WTC11 (cell line): ENCODE measurements at regions not wholly inside any gene's neighbourhood (a gene's known extent, or its start where the extent isn't known, plus 50 kb on each side); places are given as distances from the start of the nearest gene placed in this dataset.
A peak's percentile ranks its signal among the peaks of the same experiment; 100 is the strongest.

Source experiments
- ATF1 ChIP-seq: sonication (generic); formaldehyde crosslinking; IDR thresholded peaks from 2 replicates; pipeline ENCODE4 v1.8.1; 2023; ENCODE audit warnings: mild to moderate bottlenecking, moderate library complexity, missing genetic modification reagents
- ATF3 ChIP-seq: sonication (generic); formaldehyde crosslinking; conservative IDR thresholded peaks from 2 replicates; pipeline ENCODE4 v1.8.1; 2022; ENCODE audit warnings: mild to moderate bottlenecking, missing genetic modification reagents
- CREM ChIP-seq: sonication (generic); formaldehyde crosslinking; IDR thresholded peaks from 2 replicates; pipeline ENCODE4 v1.8.1; 2022; ENCODE audit warnings: mild to moderate bottlenecking, missing genetic modification reagents, moderate library complexity
- CTCF ChIP-seq: fragments of 200-600 bp; IDR thresholded peaks from 2 replicates; pipeline ENCODE4 v1.8.0; 2022; ENCODE audit warnings: antibody characterized with exemption
- ESRRA ChIP-seq: sonication (generic); formaldehyde crosslinking; IDR thresholded peaks from 2 replicates; pipeline ENCODE4 v1.8.1; 2022; ENCODE audit warnings: mild to moderate bottlenecking, missing genetic modification reagents, borderline replicate concordance
- GTF2I ChIP-seq: fragments of 250-450 bp; sonication (Bioruptor Pico); conservative IDR thresholded peaks from 2 replicates; pipeline ENCODE4 v1.4.0; 2021; ENCODE audit warnings: mild to moderate bottlenecking
- MAX ChIP-seq: sonication (generic); formaldehyde crosslinking; IDR thresholded peaks from 2 replicates; pipeline ENCODE4 v1.8.0; 2022; ENCODE audit warnings: mild to moderate bottlenecking, missing genetic modification reagents
- PREB ChIP-seq: sonication (generic); formaldehyde crosslinking; IDR thresholded peaks from 2 replicates; pipeline ENCODE4 v1.8.1; 2022; ENCODE audit warnings: mild to moderate bottlenecking, missing genetic modification reagents, moderate library complexity, borderline replicate concordance
- SMAD3 ChIP-seq: sonication (generic); formaldehyde crosslinking; IDR thresholded peaks from 2 replicates; pipeline ENCODE4 v1.8.0; 2022; ENCODE audit warnings: missing genetic modification reagents, mild to moderate bottlenecking, borderline replicate concordance
- USF1 ChIP-seq: sonication (generic); formaldehyde crosslinking; IDR thresholded peaks from 2 replicates; pipeline ENCODE4 v1.8.0; 2022; ENCODE audit warnings: mild to moderate bottlenecking, missing genetic modification reagents
- USF2 ChIP-seq: sonication (generic); formaldehyde crosslinking; IDR thresholded peaks from 2 replicates; pipeline ENCODE4 v1.8.1; 2023; ENCODE audit warnings: mild to moderate bottlenecking, missing genetic modification reagents, moderate library complexity
- ZBTB21 ChIP-seq: sonication (generic); formaldehyde crosslinking; IDR thresholded peaks from 2 replicates; pipeline ENCODE4 v1.8.1; 2023; ENCODE audit warnings: mild to moderate bottlenecking, missing genetic modification reagents, borderline replicate concordance
- ZNF219 ChIP-seq: sonication (generic); formaldehyde crosslinking; IDR thresholded peaks from 2 replicates; pipeline ENCODE4 v1.8.0; 2023; ENCODE audit warnings: missing genetic modification reagents, mild to moderate bottlenecking, borderline replicate concordance
- ZNF232 ChIP-seq: sonication (generic); formaldehyde crosslinking; IDR thresholded peaks from 2 replicates; pipeline ENCODE4 v1.8.0; 2022; ENCODE audit warnings: mild to moderate bottlenecking, missing genetic modification reagents

- TF ChIP-seq USF1 (CRISPR knock-in tag), result no peak
- TF ChIP-seq CTCF, result peak; percentile 79
- TF ChIP-seq MAX (CRISPR knock-in tag), result no peak
- no peak for TF ChIP-seq ZNF219 (CRISPR knock-in tag)
- TF ChIP-seq CREM (CRISPR knock-in tag), result no peak
- TF ChIP-seq ESRRA (CRISPR knock-in tag), result no peak
- no peak for TF ChIP-seq ZNF232
- no peak for TF ChIP-seq ATF1 (CRISPR knock-in tag)
- no peak for TF ChIP-seq ZBTB21 (CRISPR knock-in tag)
- TF ChIP-seq ATF3 (CRISPR knock-in tag), result no peak
- TF ChIP-seq USF2 (CRISPR knock-in tag), result no peak
- no peak for TF ChIP-seq GTF2I
- no peak for TF ChIP-seq SMAD3 (CRISPR knock-in tag)
- no peak for TF ChIP-seq PREB
These were observed 928.7 kb downstream of the IPMK start for GRCh38 chr10:57338823-57339558.
